ENCODE measurements at regions not wholly inside any gene's neighbourhood (a gene's known extent, or its start where the extent isn't known, plus 50 kb on each side); places are given as distances from the start of the nearest gene placed in this dataset.
"Not testable (repeated sequence)": the region's sequence is repeated elsewhere in the genome, so short reads cannot be mapped to it uniquely, and the experiment has no call there.

GRCh38 chr11:98180511-98180910, 840.2 kb upstream of the CNTN5 start:
- in situ Hi-C loops (cut with HindIII; ENCODE audit: low pct_unique_long_range_greater_than_20kb, low sequenced_read_pairs), result no loop called here
- DNase-seq (ENCODE audit: low read depth), result no peak

GRCh38 chr11:98180921-98181320, 839.8 kb upstream of the CNTN5 start:
- in situ Hi-C loops (cut with HindIII; ENCODE audit: low pct_unique_long_range_greater_than_20kb, low sequenced_read_pairs), result no loop called here

GRCh38 chr11:98183034-98183433, 837.7 kb upstream of the CNTN5 start:
- in situ Hi-C loops (cut with HindIII; ENCODE audit: low pct_unique_long_range_greater_than_20kb, low sequenced_read_pairs), result no loop called here
- no peak for DNase-seq (ENCODE audit: low read depth)

More at GRCh38 chr11:98180921-98181320, 839.8 kb upstream of the CNTN5 start:
- no peak for DNase-seq (ENCODE audit: low read depth)

- DNase-seq (ENCODE audit: low read depth), result no peak
- in situ Hi-C loops (cut with HindIII; ENCODE audit: low pct_unique_long_range_greater_than_20kb, low sequenced_read_pairs), result no loop called here
Measured at GRCh38 chr11:98185245-98185644, 835.5 kb upstream of the CNTN5 start.

GRCh38 chr11:98194611-98195010, 826.1 kb upstream of the CNTN5 start:
- in situ Hi-C loops (cut with HindIII; ENCODE audit: low pct_unique_long_range_greater_than_20kb, low sequenced_read_pairs), result no loop called here
- DNase-seq (ENCODE audit: low read depth), result no peak

- DNase-seq (ENCODE audit: low read depth), result no peak
- in situ Hi-C loops (cut with HindIII; ENCODE audit: low pct_unique_long_range_greater_than_20kb, low sequenced_read_pairs), result no loop called here
Measured at GRCh38 chr11:98195300-98195699, 825.4 kb upstream of the CNTN5 start.

- no peak for DNase-seq (ENCODE audit: low read depth)
- in situ Hi-C loops (cut with HindIII; ENCODE audit: low pct_unique_long_range_greater_than_20kb, low sequenced_read_pairs), result no loop called here
Measured at GRCh38 chr11:98207086-98207485, 813.7 kb upstream of the CNTN5 start.

GRCh38 chr11:98227278-98227677, 793.5 kb upstream of the CNTN5 start:
- DNase-seq (ENCODE audit: low read depth), result no peak
- in situ Hi-C loops (cut with HindIII; ENCODE audit: low pct_unique_long_range_greater_than_20kb, low sequenced_read_pairs), result no loop called here

- in situ Hi-C loops (cut with HindIII; ENCODE audit: low pct_unique_long_range_greater_than_20kb, low sequenced_read_pairs), result no loop called here
- DNase-seq (ENCODE audit: low read depth), result no peak
Measured at GRCh38 chr11:98230678-98231077, 790.1 kb upstream of the CNTN5 start.

- in situ Hi-C loops (cut with HindIII; ENCODE audit: low pct_unique_long_range_greater_than_20kb, low sequenced_read_pairs), result no loop called here
- no peak for DNase-seq (ENCODE audit: low read depth)
Measured at GRCh38 chr11:98234698-98235097, 786.1 kb upstream of the CNTN5 start.

- in situ Hi-C loops (cut with HindIII; ENCODE audit: low pct_unique_long_range_greater_than_20kb, low sequenced_read_pairs), result no loop called here
- no peak for DNase-seq (ENCODE audit: low read depth)
Measured at GRCh38 chr11:98243897-98244296, 776.9 kb upstream of the CNTN5 start.

- DNase-seq (ENCODE audit: low read depth), result no peak
- in situ Hi-C loops (cut with HindIII; ENCODE audit: low pct_unique_long_range_greater_than_20kb, low sequenced_read_pairs), result no loop called here
Measured at GRCh38 chr11:98260983-98261382, 759.8 kb upstream of the CNTN5 start.

GRCh38 chr11:98277251-98277912, 743.4 kb upstream of the CNTN5 start:
- no peak for DNase-seq (ENCODE audit: low read depth)
- in situ Hi-C loops (cut with HindIII; ENCODE audit: low pct_unique_long_range_greater_than_20kb, low sequenced_read_pairs), result no loop called here

GRCh38 chr11:98289617-98290263, 731.0 kb upstream of the CNTN5 start:
- no peak for DNase-seq (ENCODE audit: low read depth)
- in situ Hi-C loops (cut with HindIII; ENCODE audit: low pct_unique_long_range_greater_than_20kb, low sequenced_read_pairs), result no loop called here

- in situ Hi-C loops (cut with HindIII; ENCODE audit: low pct_unique_long_range_greater_than_20kb, low sequenced_read_pairs), result no loop called here
- no peak for DNase-seq (ENCODE audit: low read depth)
Measured at GRCh38 chr11:98296091-98296880, 724.5 kb upstream of the CNTN5 start.

- in situ Hi-C loops (cut with HindIII; ENCODE audit: low pct_unique_long_range_greater_than_20kb, low sequenced_read_pairs), result no loop called here
- no peak for DNase-seq (ENCODE audit: low read depth)
Measured at GRCh38 chr11:98300719-98301118, 720.0 kb upstream of the CNTN5 start.

GRCh38 chr11:98307827-98308491, 712.8 kb upstream of the CNTN5 start:
- in situ Hi-C loops (cut with HindIII; ENCODE audit: low pct_unique_long_range_greater_than_20kb, low sequenced_read_pairs), result no loop called here
- no peak for DNase-seq (ENCODE audit: low read depth)

- DNase-seq (ENCODE audit: low read depth); in situ Hi-C loops (cut with HindIII; ENCODE audit: low pct_unique_long_range_greater_than_20kb, low sequenced_read_pairs): not testable (repeated sequence)
Measured at GRCh38 chr11:98330306-98330705, 690.4 kb upstream of the CNTN5 start.

- in situ Hi-C loops (cut with HindIII; ENCODE audit: low pct_unique_long_range_greater_than_20kb, low sequenced_read_pairs), result no loop called here
- no peak for DNase-seq (ENCODE audit: low read depth)
Measured at GRCh38 chr11:98358551-98358950, 662.2 kb upstream of the CNTN5 start.

Measured in Caki2 (cell line).